GM21390 (cell line): ENCODE measurements at regions not wholly inside any gene's neighbourhood (a gene's known extent, or its start where the extent isn't known, plus 50 kb on each side); places are given as distances from the start of the nearest gene placed in this dataset.

Experiments used
- ATAC-seq: cut with Tn5 transposase; IDR thresholded peaks from one replicate; pipeline ENCODE4 v1.9.1; 2021; ENCODE audit not compliant: unreplicated experiment

GRCh38 chr18:78133729-78134128, 845.9 kb upstream of the SALL3 start:
- no peak for ATAC-seq

- no peak for ATAC-seq
Observed at GRCh38 chr18:78136986-78137385, 842.6 kb upstream of the SALL3 start.

GRCh38 chr18:78138983-78139496, 840.6 kb upstream of the SALL3 start:
- no peak for ATAC-seq

GRCh38 chr18:78140294-78140693, 839.3 kb upstream of the SALL3 start:
- no peak for ATAC-seq

- ATAC-seq = no peak
Observed at GRCh38 chr18:78144669-78145068, 834.9 kb upstream of the SALL3 start.

- ATAC-seq = no peak
Observed at GRCh38 chr18:78145096-78145495, 834.5 kb upstream of the SALL3 start.

- no peak for ATAC-seq
Observed at GRCh38 chr18:78146136-78147085, 833.2 kb upstream of the SALL3 start.

- no peak for ATAC-seq
Observed at GRCh38 chr18:78150590-78150989, 829.0 kb upstream of the SALL3 start.

GRCh38 chr18:78151234-78151633, 828.4 kb upstream of the SALL3 start:
- ATAC-seq = no peak

- no peak for ATAC-seq
Observed at GRCh38 chr18:78151948-78152725, 827.5 kb upstream of the SALL3 start.

- ATAC-seq = no peak
Observed at GRCh38 chr18:78153362-78153761, 826.3 kb upstream of the SALL3 start.

GRCh38 chr18:78154444-78154843, 825.2 kb upstream of the SALL3 start:
- no peak for ATAC-seq

- no peak for ATAC-seq
Observed at GRCh38 chr18:78154853-78155252, 824.8 kb upstream of the SALL3 start.

GRCh38 chr18:78156466-78156865, 823.2 kb upstream of the SALL3 start:
- no peak for ATAC-seq

- ATAC-seq = no peak
Observed at GRCh38 chr18:78158943-78159342, 820.7 kb upstream of the SALL3 start.

GRCh38 chr18:78159397-78159796, 820.2 kb upstream of the SALL3 start:
- ATAC-seq = no peak

- no peak for ATAC-seq
Observed at GRCh38 chr18:78160961-78161656, 818.5 kb upstream of the SALL3 start.

- ATAC-seq = no peak
Observed at GRCh38 chr18:78165525-78165924, 814.1 kb upstream of the SALL3 start.

GRCh38 chr18:78168526-78168925, 811.1 kb upstream of the SALL3 start:
- ATAC-seq = no peak

GRCh38 chr18:78169174-78169864, 810.3 kb upstream of the SALL3 start:
- ATAC-seq = no peak

- ATAC-seq = no peak
Observed at GRCh38 chr18:78171954-78172353, 807.7 kb upstream of the SALL3 start.
